Activated CD4-positive, alpha-beta T cell treated with anti-CD3 and anti-CD28 coated beads, Interleukin-2, Interleukin-4, amounts not matched to agents 100 ng/mL and 50 ng/mL, durations not matched to agents 16 hours and 8 hours (primary cell): ENCODE measurements at regions not wholly inside any gene's neighbourhood (a gene's known extent, or its start where the extent isn't known, plus 50 kb on each side); places are given as distances from the start of the nearest gene placed in this dataset.

ENCODE experiments used
- DNase-seq: peaks from one replicate; pipeline ENCODE4 v3.0.0-alpha.2; 2020; ENCODE audit warnings: low spot score

DNA sequence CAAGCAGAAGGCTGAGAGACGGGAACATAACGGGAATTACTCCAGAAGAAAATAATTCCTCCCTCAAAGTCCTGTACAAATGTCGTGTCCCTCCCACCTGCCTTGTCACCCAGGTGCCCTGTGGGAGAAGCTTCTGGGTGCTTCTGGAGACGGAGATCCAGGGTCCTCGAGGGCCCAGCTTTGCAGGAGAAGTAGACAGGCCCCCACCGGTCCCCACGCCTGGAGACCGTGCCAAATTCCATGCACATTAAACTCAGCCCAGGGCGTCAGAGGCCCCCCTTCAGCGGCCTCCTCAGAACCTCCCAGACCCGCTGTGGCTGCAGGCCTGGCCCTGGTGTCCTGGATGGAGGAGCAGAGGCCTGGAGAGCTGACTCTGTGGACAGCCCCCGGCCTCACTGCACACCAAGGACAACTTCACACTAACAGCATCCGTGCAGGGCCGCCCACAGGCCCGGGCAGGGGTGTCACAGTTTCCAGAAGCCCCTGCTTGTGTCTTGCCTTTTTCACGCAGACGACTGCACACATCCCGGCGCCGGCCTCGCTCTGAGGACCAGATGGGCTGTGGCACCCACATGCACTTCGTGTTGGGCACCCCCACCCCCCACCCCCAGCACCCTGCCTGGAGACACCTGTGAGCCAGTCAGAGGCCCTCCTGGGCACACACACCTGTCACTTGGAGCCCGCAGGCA, 734.3 kb downstream of the BRD1 start:
- no peak for DNase-seq

DNA sequence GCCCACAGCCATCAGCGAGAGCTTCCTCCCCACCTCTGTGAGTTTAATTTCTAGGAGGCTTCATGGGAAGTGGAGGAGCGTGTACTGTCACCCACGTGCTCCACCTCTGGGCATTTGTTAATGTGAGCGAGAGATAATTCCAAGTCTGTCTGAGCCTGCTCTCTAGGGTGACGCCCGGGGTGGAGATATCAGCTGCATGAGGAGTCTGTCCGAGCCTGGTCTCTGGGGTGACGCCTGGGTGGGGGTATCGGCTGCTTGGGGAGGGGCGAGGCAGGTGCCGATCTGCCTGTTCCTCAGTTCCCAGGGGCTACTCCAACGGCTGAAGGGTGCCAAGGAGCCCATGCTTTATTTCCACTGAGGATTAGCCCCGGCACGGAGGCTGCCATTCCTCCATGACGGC, 735.0 kb downstream of the BRD1 start:
- DNase-seq, result no peak

DNA sequence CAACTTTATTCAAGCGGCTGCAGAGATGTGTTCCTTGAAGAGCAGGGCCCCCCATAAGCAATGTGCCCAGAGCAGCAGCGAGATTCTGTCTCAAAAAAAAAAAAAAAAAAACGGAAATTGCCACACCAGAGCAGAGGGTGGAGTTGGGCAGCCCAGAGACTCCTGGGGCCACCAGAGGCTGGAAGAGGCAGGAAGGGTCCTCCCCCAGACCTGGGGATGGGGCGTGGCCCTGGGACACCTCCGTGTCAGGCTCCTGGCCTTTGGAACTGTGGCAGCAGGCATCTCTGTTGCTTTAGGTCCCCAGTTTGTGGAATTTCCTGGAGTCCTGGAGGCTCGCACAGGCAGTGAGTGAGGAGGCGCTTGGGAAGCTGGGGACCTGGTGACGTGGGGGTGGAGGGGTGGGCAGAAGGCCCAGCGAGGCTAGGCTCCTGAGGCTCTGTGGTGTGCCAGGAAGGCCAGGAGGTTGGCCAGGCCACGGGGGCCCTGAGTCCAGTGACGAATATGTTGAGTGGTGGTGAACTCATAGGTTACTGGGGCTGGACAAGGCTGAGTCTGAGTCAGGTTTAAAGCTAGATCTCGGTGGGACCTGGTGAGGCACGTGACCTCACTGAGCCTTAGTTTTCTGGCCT, 735.6 kb downstream of the BRD1 start:
- no peak for DNase-seq

DNA sequence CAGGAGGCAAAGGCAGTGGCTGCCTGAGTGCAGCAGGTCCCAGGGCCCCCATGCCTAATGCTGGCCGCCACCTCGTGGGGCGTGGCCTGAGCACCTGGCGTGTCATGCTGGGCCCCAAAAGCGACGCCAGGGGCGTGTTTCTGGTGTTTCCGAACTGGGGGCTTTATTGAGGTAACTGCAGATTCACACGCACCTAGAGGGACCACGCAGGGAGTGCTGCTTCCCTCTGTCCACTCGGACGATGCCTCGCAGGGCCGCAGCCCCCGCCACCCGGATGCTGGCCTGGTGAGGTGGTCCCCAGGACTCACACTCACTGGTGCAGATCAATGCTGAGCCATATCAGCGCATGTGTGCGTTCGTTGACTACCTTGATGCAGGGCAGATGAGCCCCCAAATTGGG, 736.2 kb downstream of the BRD1 start:
- DNase-seq, result no peak

DNA sequence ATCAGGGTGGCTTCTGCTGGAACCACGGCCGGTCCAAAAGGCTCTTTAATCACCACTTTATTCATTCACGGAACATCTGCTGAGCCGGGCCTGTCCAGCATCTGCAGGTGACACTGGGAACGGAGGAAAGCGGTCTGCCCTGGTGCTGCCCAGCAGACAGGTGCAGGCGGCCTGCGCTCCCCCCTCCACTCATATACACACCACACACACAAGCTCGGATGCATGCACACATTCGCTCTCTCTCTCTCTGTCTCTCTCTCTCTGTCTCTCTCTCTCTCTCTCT, 736.9 kb downstream of the BRD1 start:
- no peak for DNase-seq

DNA sequence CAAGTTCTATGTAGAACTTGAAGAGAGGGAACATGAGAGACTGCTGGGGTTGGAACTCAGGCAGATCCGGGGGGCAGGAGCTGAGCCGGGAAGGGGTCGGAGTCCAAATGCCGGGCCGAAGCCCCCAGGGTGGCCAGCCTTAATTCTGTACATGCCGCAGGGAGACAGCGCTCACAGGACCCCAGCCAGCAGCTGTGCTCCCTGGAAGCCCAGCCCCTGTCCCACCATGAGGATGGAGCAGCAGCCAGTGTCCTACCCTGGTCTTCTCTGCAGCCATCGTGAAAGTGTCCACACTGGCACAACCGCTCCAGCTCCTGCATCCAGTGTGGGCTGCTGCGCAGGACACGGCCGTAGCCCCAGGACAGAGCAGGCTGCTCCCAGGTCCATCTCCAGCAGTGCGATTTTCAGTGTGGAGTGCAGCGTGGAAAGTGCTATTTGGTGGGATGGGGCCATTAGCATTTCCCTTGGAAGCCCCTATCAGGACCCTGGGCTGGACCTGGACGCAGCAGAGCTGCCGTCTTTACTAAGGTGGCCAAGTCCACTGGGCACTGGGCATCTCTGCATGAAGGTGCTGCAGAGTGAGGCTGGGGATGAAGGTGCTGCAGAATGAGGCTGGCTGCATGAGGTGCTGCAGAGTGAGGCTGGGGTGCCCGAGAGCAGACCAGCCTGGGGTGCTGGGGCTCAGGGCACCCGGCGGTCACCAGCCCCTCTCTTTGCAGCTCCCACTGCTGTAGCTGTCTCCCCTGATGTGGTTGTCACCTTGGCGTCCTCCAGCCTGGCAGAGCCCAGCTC, 737.4 kb downstream of the BRD1 start:
- DNase-seq, result no peak

DNA sequence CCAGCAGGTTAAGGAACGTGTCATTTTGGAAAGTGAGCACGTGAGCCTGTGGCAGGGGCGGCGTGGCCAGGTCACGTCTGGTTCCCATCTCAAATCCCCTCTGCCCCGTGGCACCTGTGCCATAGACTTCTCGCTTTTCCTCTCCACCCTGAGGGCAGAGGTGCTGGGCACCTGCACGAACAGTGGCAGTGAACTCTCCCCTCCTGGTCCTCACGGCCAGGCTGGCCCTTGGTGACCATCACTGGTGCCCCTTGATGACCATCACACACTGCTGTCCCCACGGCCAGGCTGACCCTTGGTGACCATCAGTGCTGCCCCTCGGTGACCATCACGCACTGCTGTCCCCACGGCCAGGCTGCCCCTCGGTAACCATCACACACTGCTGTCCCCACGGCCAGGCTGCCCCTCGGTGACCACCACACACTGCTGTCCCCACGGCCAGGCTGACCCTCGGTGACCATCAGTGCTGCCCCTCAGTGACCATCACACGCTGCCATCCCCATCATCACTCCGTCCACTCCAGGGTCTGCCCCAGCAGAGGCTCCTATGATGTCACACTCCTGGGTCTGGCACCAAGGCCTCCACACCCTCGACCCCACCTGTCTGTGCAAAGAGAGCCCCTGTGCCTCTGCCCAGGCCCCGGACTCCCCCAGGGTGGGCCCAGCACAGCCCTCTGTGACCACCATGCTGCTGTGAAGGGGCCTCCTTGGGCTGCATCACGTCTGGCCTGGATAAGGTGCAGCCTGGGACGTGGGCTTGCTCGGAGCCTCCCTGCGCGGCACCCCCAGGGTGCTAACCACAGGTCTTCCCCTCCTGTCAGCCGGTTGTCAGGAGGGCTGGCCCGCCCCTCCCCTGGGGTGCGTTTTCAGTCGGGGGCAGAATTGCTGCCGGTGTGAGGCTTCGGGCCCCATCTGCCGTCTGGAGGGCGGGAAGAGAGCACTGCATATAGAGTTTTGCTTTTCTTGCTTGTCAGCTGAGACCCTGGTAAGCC, 738.6 kb downstream of the BRD1 start:
- DNase-seq, result no peak

DNA sequence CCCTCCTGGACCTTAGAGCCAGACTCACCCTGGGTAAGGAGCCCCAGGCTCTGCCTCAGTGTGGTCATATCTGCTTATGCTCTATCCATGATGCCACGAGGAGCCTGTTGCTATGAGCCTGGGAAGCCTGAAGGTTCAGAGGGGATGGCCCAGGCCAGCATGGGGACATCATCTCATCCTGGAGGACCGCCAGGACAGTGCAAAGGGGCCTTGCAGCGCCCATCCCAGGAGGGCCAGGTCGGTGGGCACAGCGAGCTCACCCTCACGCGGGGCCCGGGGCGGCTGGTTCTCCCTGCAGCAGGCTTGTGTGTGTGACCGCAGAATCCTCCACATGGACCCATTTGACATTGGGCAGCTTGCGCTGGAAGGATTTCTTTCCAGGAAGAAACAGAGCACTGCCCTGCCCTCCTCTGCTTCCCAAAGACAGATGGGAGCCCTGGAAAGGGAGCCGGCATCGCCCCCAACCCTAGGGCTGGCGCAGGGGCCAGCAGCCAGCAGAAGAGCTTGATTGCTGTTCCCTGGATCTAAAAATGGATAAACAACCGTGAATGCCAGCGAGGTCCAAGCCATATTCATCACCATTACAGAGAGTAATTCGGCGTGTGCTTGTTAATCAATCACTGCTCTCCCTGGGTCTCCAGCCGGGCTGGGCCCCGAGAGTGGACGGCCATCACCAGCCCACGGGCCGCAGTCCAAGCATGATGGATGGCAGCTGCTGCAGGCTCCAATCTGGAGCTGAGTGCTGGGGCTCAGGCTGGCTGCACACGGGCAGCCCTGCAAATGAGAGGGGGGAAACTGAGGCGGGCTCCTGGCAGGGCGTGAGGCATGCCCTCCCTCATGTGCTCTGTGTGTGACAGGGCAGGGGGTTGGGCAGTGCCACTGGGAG, 739.7 kb downstream of the BRD1 start:
- no peak for DNase-seq

DNA sequence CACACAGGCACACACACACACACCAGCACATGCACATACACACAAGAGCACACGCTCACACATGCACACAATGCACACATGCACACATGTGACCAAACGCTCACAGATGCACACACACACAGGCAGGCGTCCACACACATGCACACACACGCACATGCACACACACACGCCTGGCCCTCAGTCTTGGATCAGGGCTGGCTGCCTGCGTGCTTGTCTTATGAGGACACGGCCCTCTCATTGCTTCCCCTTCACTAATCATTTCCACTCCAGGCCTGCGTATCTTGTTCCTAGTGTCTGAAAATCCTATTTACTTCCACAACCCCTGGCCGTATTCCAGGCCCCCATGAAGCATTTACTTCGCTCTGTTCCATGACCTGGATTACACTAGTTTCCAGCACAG, 740.5 kb downstream of the BRD1 start:
- DNase-seq, result no peak

DNA sequence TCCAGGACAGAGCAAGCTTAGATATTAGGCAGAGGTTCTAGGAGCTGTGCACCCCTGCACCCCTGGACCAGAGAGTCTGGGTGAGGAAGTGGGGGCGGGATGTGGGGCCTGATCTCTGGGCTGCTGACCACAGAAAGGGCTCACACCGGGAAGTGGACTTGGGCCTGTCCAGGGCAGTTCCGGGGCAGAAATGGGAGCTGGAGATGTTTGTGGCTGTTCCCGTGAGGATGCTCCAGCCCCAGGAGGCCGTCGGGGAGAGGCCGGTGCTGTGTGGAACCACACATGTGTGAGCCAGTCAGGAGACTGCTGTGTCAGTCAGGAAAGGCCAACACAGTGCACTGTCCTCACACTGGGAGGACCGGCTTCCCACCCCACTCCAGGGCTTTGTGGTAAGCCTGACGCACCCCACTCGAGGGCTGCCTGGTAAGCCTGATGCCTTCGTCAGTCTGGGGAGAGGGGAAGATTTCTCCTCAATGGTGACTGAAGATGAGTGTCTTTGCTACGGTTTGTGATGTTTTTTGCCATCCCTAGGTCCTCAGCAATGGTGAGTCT, 741.0 kb downstream of the BRD1 start:
- no peak for DNase-seq

DNA sequence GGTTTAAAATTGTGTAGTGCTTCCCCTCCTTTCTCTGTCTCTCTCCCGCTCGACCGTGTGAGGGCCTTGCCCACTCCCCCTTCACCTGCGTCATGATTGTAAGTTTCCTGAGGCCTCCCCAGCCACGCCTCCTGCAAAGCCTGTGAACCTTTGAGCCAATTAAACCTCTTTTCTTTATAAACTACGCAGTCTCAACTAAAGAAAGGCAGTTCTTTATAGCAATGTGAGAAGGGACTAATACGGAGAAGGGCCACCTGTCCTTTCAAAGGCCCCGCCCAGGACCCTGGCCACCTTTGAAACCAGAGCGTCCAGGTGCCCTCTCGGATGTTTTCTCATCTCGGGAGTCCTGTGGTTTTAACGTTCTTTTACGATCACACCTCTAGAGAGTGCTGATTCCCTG, 741.5 kb downstream of the BRD1 start:
- no peak for DNase-seq

DNA sequence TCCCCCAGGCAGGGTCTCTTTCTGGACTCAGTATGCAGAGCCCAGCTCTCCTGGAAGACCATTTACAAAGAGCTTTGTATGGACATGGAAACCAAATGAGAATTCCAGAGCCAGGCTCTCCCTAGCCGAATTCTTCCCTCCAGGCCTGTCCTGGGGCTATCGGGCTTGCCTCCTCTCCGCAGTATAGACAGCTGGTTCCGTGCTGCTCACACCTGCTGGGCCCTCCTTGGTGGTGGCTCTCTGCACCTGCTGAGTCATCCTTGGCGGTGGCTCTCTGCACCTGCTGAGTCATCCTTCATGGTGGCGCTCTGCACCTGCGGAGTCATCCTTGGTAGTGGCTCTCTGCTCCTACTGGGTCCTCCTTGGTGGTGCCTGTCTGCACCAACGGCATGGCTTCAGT, 743.5 kb downstream of the BRD1 start:
- DNase-seq, result peak; percentile 1

DNA sequence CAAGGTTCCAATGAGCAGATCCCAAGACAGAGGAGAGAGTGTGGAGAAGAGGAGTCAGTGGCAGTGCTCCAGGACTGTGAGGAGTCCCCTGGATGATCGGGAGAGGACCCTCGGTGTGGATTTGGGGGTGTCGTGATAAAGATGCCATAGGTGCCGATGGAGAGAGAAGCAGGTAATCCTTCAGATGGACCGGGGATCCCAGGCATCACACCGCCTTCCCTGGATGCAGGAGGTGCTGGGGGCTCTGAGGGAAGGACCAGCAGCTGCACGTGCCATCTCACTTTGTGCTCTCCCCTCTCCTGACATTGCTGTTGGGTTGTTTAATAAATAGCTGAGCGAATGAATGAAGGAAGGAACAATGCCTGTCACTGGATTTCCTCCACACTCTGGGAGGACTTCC, 744.1 kb downstream of the BRD1 start:
- no peak for DNase-seq

DNA sequence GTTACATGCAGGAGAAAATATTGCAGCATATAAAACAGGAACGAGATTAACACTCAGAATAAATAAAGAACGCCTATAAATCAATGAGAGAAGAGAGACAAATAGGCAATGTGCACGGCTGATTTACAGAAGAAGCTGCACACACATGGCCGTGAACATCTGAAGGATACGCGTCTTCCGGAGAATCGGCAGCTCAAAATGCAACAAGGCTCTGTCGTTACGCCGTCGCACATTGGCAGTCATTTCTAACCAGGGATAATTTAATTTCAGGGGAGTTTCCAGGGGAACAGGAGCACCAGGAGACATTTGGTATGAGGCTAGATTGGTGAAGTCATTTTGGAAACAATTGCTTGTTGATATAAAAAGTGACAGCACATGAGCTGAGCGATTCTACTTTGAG, 745.2 kb downstream of the BRD1 start:
- no peak for DNase-seq

DNA sequence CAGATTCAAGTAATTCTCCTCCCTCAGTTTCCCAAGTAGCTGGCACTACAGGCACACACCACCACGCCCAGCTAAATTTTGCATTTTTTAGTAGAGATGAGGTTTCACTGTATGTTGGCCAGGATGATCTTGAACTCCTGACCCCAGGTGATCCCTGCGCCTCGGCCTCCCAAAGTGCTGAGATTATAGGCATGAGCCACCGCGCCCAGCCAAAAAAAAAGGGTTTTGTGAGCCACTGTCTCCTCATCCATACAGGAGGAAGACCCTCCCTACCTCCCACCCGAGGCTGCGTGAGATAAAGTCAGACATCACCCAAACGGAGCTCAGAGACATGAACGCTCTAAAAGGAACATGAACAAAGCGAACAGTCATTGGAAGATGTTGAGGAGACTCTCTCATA, 745.7 kb downstream of the BRD1 start:
- no peak for DNase-seq

DNA sequence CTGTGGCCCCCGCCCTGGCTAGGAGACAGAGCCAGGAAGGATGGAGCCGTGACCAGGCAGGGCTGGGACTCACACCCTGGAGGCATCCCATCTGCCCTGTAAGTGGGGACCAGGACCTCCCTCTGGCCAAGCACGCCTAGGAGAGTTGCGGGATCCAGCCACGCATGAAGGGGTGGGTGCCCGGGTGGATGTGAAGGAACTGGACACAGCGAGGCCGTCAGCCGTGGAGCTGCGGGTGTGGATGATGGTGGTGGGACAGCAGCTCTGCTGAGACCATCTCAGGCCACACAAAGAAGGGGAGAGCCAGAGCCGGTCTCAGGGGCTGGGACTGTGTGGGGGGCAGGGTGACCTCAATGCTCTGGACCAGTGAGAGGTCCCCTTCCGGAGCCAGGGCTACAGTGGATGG, 746.4 kb downstream of the BRD1 start:
- DNase-seq, result no peak

DNA sequence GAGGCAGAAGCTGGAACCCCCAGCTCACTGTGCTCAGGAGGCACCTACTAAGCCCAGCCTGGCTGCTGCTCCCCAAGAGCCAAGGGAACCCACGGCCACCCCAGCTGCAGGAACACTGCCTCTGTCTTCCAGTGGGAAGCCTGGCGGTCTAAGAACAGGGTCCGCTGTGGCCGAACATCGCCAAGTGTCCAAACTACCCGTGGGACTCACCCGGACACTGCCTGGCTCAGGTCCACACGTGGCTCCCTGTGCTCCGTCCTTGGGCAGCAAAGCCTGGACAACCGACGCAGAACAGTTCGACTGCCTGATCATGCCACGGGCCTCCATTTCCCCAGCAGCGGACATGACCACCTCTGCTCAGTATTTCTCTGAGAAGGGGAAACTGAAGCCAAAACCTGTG, 747.0 kb downstream of the BRD1 start:
- no peak for DNase-seq

DNA sequence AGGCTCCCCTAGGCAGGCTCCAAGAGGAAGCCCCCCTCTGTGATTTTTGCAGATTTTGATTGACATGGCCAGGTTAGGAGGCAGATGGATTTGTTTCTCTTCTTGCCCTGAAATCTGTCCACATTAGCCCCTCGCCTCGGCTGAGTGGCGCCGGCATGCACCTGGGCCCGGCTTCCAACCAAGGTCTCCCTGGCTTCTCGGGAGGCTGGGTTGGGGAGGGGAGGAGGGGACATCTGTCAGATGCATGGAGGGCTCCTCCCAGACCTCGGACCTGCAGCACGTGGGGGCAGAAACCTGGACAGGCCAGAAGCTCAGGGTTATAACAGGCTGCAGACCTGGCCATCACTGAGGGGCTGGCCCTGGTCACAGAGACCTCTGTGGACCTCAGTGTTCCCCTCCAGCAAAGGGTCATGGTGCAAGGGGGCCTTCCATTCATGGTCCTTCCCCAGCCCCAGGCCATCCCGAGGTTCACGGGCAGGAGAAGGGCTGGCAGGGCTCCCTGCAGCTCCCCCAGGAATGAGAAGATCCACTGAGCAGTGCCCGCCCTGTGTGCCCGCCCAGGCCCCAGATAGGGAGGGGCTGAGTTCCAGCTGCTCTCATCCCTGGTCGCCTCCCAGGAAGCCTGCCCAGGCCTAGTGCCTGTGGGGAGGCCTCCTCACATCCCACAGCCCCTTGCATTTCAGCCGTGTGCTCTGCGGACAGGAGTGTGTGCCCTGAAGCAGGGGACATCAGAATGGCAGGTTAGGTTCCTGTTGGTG, 747.8 kb downstream of the BRD1 start:
- DNase-seq, result no peak

DNA sequence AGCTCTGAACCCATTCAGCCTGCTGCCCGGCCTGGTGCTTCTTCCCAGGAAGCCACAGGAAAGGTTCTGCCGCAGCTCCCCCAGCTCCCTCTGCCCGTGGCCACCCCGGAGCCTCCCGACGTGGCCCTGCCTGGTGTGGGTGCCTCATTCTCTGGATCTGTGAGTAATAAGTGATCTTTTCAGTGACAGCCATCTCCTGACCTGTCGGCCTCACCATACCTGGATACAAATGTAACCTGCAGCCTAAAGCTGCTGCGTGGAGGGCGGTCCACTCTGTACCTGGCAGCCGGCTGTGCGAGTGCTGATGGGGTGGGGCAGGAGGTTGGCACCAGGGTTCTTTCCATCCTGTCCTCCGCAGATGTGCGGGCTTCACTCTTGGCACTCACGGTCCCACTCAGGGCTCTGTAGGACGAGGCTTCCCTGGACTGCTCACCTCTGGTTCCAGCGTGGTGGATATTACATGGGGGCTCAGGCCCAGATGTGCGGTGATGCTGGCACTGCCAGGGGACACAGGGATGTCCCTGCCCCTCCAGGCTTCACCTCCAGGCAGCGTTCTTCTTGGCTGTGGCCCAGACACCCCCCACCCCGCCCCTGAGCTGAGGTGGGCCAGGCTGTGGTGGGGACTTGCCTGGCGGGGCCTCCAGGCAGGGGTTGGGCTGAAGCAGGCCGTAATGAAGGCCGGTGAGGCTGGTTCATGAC, 748.5 kb downstream of the BRD1 start:
- DNase-seq, result no peak
